ENCODE measurements at regions not wholly inside any gene's neighbourhood (a gene's known extent, or its start where the extent isn't known, plus 50 kb on each side); places are given as distances from the start of the nearest gene placed in this dataset.

DNA sequence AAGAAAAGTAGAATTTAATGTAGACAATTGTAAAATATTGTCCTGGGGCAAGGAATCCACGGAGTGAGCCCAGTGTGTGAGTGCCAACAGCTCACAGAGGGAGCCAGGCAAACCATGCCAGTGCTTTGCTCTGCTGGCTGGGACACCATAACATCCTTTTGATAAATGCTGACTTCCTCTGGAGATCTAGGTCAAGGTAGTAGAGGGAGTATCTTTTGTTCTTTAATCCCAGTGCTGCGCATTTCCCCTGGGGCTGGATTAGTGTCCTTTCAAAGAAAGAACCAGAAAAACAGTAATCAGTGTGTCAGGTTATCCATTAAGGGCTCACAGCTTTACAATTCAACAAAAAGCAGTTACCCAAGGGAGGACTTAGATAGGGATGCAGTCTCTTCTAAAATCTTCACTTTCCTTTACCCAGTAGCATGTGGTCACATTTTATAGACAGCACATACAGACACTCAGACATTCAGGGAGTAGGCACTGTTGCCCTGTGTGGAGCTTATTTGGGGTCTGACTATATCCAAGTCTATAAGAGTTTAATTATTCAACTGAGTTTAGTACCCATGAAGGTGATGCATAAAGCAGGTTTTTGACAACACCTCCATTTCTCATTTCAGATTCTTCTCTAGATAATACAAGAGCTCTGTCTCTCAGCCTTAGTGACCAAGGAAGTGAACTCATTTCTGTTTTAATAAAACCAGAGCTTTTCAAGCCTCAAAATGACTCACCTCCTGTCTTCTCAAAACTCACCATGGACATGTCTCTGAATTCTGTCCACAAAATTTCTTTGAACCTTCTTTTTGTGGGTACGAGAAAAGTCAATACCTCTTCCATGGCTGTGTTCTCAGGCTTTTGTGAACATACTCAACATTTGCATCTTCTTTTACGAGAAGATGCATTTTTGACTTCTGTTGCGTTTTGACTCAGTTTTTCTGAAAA, 215.3 kb downstream of the BRINP2 start:
- DNase-seq, result no peak

DNA sequence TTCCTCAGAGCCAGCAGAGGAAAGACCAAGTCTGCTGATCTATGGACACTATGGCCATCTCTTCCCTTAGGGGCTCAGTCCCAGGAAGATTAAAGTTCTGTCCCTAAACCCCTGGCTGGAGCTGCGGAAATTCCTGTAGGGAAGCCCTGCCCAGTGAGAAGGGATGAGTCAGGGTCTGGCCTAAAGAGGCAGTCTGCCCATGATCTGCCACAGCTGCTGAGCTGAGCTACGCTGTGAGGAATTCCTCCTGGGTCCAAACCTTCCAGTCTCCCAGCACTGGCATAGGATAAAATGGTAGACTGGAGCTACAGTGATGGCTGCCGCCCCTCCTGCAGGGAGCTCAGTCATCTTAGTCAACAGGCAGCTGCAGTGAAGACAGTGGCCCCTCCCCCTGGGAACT, 213.7 kb downstream of the BRINP2 start:
- no peak for DNase-seq

DNA sequence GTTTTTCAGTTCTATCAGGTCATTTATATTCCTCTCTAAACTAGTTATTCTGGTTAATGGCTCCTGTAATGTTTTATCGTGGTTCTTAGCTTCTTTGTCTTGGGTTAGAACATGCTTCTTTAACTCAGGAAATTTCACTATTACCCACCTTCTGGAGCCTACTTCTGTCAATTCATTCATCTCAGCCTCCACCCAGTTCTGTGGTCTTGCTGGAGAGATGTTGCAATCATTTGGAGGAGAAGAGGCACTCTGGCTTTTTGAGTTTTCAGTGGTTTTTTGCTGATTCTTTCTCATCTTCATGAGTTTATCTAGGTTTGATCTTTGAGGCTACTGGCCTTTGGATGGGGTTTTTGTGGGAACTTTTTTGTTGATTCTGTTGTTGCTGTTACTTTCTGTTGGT, 213.0 kb downstream of the BRINP2 start:
- no peak for DNase-seq

DNA sequence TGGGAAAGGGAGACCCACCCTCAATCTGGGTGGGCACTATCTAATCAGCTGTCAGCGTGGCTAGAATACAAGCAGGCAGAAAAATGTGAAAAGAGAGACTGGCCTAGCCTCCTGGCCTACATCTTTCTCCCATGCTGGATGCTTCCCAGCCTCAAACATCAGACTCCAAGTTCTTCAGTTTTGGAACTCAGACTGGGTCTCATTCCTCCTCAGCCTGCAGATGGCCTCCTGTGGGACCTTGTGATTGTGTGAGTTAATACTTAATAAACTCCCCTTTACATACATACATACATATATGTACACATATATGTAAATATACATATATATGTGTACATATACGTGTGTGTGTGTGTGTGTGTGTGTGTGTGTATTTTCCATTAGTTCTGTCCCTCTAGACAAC, 207.1 kb downstream of the BRINP2 start:
- DNase-seq, result no peak

DNA sequence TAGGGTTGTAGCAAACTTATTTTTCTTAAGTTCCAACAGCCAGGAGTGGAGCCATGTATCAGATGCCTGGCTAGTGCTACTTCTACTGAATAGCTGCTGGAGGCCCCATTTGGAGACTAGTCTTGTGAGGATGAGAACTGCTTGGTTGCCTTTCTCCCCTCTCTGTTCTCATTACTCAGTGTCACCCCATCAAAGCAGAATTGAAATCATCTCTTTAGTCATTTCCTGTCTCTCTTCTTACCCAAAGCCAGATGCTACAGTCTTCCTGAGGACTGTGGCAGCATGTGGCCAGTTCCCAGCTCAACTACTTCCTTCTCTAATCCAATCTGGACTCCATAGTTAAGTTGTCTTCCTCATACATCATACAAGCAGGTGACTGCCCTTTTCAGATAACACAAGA, 197.5 kb downstream of the BRINP2 start:
- no peak for DNase-seq

DNA sequence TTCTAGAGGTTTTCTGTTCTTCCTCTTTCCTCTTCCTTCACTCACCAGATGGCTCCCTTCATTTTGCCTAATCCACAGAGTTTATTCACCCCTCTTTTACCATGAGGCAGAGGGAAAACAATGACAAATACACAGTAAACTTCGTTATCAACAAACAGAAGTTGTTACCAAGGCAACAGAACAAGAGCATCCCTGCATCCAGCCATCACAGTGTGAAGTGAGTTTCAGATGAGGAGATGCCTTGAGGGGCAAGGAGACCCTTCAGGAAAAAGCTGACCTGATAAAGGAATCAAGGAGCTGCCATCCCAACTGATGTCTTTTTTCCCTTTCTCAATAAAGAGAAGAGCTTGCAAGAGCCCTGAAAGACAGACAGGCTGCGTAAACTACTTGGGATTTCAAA, 195.3 kb downstream of the BRINP2 start:
- DNase-seq, result no peak

DNA sequence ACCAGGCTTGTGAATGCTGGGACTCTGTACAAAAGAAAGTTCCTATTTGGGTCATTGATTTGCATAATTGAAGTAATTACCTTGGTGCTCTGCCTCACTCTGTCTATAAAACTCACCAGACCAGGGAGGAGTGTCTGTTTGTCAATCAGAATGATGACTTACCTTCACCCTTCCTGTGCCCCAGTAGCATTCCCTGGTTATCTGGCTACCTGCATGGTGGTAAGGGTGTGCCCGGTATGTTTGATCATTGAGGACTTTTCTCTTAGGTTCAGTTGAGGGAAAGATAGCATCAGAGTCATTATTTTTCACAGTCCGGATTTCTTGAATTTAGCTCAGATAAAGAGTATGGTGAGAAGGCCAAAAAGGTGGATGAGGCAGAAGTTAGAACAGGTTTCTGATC, 190.0 kb downstream of the BRINP2 start:
- DNase-seq, result no peak

DNA sequence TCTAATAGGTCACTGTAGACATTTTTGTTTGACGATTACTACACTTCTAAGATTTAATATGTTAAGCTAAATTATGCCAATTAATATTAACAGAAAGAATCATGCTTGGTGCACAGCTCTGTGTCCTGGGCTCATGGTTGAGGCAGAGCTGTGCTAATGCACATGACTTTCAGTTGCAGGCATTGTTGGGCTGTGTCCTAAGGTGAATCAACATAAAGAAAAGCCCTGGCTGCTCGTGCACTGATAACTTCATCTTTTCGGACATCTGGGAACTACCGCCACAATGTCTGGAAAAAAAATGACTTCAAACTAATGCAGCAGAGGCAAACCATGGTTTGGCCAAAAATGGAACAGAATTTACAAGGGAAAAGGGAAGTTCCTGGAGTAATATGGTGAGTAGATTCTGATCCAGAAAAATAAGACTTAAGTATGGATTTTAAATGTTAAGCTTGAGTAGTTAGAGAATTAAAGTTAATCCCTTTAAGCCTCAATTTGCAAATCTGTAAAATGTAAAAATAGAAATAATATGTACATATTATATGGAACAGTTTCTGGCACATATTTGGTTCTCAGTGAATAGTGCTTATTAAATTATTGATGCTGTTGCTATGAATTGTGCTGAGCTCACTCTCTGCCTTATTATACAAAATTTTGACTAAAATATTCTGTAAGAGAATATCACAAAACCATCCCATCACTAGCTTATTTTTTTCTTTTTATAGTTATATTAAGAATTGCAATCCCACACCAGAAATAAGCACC, 186.1 kb downstream of the BRINP2 start:
- no peak for DNase-seq

DNA sequence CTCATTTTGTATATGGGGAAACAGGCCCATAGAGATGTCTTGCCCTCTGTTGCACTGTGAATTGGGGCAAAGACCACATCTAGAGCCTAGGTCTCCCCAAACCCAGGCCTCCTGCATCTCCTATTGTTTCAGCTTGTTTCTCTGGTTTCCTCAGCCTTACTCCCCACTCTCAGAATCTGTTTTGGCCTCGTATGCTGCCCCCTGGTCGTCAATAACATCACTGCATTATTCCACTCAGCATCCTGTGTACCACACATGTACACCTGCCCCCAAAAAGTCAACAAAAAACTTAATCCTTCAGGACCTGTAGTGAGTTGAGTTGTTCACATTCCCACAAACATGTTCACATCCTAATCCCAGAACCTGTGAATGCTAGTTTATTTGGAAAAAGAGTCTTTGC, 184.8 kb downstream of the BRINP2 start:
- peak; percentile 6 for DNase-seq

DNA sequence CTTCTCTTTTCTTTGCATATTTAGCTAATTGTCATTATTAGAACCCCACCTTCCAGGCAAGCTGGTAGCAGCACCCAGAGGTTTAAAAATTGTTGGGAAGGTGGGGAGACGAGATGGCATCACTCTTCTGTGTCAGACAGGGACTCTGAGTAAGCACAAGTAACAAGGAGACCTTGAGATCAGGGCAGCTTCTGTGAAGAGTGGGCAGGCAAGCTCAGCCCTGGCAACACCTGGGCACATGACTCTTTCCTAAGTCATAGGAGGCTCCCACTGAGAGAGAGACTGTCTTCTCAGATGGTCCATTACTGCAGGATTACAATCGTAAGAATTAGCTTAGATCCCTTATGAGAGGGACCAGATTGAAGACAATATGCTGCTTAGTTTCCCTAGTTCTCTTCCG, 183.5 kb downstream of the BRINP2 start:
- no peak for DNase-seq

DNA sequence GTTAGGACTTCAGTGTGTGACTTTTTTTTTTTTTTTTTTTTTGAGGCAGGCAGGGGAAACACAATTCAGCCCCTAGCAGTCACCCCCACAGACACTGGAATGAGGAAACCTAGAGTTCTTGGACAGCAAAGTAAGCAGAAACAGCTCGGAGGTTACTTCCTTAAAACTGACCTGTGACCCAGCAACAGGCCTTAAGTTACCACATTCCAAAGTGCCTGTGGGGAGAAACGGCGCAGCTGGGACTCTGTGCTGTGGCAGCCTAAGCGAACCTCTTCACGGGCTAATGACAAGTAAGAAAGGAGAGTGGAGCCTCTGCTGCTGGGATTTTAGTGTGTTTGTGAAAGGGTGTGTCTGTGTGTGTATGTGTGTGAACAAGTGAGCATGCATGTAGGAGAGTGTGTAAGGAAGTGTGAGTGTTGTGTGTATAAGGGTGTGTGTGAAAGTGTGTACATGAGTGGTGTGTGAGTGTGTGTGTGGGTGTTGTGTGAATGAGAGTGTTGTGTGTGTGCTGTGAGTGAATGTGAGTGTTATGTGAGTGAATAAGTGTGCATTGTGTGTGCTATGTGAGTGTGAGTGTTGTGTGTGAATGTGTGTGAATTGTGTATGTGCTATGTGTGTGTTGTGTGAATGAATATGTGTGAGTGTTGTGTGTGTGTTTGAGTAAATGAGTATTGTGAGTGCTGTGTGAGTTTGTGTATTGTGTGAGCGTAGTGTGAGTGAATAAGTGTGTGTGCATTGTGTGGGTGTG, 180.8 kb downstream of the BRINP2 start:
- no peak for DNase-seq

DNA sequence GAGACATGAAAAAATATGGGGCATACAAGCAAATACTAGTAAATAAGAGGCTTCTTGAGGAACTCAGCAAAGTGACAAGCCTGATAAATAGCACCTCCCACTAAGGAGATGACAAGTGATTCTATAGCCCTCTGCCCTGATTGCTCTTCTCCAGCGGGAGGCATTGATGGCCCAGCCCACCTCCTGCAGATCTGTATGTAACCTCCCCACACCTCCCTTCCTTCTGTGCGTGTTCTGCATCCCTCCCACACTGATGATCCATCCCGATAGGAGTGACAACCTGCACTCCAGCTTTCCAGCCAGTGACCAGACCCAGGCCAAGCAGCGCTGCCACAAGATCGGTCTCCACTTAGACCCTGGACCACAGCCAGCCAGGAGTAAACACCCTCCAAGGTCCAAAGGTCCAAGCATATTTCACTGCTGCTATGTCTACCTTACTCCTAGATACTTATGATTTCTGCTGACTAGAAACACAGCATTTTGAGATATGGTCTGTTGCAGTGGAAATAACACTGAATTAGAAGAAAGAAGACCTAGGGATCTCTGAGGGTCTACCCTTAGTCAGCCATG, 176.1 kb downstream of the BRINP2 start:
- DNase-seq, result no peak

DNA sequence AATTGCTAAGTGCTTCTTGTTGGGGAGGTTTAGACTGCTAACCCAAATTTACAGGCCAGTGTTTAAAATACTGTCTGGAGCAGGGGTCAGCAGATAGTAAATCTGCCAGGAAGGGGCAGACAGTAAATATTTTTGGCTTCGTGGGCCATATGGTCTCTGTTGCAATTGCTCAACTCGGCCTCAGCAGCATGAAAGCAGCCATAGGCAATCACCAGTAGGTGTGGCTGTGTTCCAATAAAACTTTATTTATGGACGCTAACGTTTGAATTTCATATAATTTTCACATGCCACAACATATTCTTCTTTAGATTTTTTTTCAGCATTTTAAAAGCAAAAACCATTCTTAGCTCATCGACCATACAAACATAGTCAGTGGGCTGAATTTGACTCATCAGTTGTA, 172.7 kb downstream of the BRINP2 start:
- no peak for DNase-seq

DNA sequence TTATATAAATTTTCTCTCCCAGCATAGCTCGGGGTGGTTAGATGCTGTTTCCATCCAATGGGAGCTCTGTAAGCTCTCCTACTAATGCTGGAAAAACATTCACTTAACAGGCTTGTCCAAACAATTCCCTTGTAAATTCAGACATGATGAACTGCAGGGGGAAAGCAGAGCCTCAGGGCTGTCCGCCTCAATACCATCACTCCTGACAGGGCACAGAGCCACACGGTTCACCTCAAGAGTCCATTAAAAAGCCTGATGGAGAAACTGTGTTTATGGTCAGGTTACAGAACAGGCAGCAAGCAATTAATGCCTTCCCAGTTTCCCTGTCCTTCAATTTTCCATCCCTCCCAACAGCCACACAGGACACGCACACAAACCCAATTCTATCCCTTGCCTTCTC, 171.0 kb downstream of the BRINP2 start:
- no peak for DNase-seq

DNA sequence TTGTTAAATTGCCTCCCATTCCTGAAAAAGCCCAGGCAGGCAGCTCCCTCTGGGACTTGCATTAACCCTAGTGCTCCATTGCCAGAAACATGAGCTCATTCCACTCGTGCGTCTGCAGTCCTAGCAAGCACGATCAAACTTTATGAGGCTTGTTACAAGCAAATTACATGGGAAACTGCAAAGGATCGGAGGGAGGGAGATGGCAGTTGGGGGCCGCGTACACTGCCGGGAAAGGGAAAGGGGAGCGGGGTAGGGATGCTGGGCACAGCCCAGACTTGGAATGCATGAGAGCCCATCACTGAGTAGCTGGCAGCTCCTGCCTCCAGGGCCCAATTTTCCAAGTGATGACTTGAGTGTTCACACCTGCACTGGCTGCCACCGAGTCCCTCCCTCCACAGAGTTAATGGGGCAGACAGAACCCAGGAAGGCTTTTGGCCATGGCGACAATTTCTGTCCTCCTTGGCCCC, 169.9 kb downstream of the BRINP2 start:
- DNase-seq, result no peak

DNA sequence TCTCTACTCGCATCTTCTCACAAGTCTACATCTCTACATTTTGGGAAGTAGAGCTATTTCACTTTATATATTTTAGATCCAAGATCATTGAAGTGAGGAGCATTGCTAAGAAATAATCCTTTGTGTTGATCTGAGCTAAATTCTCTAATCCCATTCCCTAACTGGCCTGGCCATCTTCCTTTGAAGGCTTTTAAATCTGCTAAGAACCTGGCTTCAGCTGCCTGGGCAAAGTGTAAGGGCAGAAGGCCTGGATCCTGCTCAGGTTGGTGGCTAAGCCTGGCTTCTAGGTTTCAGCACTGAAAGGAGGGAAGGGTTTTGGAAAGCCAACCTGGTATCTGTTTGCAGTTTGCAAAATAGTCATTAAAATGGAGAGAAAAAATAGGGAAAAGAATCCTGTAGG, 167.6 kb downstream of the BRINP2 start:
- DNase-seq, result no peak

DNA sequence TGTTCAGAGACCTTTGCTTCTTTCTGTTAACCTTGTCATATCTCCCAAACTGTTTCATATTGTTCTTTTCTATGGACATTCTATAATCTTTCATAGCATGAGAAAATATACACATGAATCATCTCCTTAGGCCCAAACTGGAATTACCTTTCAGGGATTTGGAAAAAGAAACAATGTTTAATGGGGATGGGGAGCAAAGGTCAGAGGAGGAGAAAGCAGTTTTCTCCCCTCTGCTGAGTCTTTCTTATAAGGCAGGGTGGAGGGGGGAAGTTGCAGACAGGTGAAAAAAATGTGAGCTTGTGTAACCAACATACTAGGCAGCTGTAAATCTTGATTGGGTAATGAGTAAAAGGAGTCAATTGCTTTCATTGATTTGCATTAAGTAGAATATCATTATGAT, 164.1 kb downstream of the BRINP2 start:
- no peak for DNase-seq

DNA sequence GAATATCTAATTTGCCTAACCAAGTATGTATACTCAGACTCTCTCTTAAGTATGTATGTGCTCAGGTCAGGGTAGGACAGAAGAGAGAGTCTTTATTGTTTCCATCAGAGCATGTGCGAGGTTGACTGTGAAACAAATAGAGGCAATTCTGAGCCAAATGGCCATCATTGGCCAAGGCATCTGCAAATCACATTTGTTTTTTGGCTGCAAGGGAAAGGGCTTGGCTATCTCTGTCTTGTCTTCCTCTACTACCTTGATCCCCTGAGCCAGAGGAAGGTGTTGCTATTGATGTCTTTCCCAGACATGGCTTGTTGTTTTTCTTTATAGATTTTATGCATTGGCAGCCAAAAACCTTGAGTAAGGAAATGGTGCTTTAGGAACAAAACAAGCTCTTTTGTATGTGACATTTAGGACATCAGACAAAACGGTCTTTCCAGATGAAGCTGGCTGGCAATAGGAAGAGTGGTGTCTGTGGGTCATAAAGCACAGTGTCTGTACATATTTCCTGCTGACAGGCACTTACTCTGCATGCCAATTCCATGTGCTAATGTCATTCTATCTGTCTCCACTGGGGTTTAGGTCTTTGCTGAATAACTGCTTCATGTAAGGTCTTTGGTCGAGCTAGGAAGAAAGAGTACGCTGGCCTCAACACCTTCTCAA, 163.3 kb downstream of the BRINP2 start:
- no peak for DNase-seq

Data from hematopoietic multipotent progenitor cell treated with erythropoietin and hydrocortisone succinate and interleukin-3 and kit ligand, for 6 days (in vitro differentiated cells).